Duodenal mucosa (tissue), 2 donors: ENCODE measurements at regions not wholly inside any gene's neighbourhood (a gene's known extent, or its start where the extent isn't known, plus 50 kb on each side); places are given as distances from the start of the nearest gene placed in this dataset.
"Not testable (repeated sequence)": the region's sequence is repeated elsewhere in the genome, so short reads cannot be mapped to it uniquely, and the experiment has no call there.

Experiments used
- H3K27ac ChIP-seq: one replicate; pipeline ENCODE4 v1.7.0; 2013; ENCODE audit warnings: low read depth, low read length
- H3K27me3 ChIP-seq, 2 donors: one replicate each; pipeline ENCODE4 v1.7.0; 2013; ENCODE audit warnings: low read length in 2 of 2, control low read depth in 1 of 2; ENCODE audit not compliant: insufficient read depth in 2 of 2, control insufficient read depth in 1 of 2
- H3K36me3 ChIP-seq, 2 donors: one replicate each; pipeline ENCODE4 v1.7.0; 2013; ENCODE audit warnings: low read length in 2 of 2, control low read depth in 1 of 2; ENCODE audit not compliant: insufficient read depth in 2 of 2, control insufficient read depth in 1 of 2
- H3K4me1 ChIP-seq, 2 donors: one replicate each; pipeline ENCODE4 v1.7.0; 2013; ENCODE audit warnings: low read length in 2 of 2, control low read depth in 1 of 2; ENCODE audit not compliant: insufficient read depth in 2 of 2, control insufficient read depth in 1 of 2
- H3K4me3 ChIP-seq, 2 donors: one replicate each; pipeline ENCODE4 v1.7.0; 2013; ENCODE audit warnings: low read length in 2 of 2, low read depth in 1 of 2
- H3K9ac ChIP-seq, 2 donors: one replicate each; pipeline ENCODE4 v1.7.0; 2013; ENCODE audit warnings: low read length in 2 of 2, low read depth in 1 of 2
- H3K9me3 ChIP-seq, 2 donors: one replicate each; pipeline ENCODE4 v1.7.0; 2013; ENCODE audit warnings: low read length in 2 of 2, control low read depth in 1 of 2; ENCODE audit not compliant: control insufficient read depth in 1 of 2

GRCh38 chr3:105970283-105970682, 101.5 kb upstream of the CBLB start:
- Histone ChIP-seq H3K36me3 (no peaks in the 10 kb centered on the region), H3K27me3 (no peaks in the 10 kb centered on the region), H3K27ac (no peak overlapping the region), H3K9ac (no peak overlapping the region), H3K9me3 (peaks cover 8% of the 10 kb centered on the region in 2 donors), H3K4me1 (no peaks in the 10 kb centered on the region), H3K4me3 (no peak overlapping the region)

- Histone ChIP-seq H3K9ac (no peak overlapping the region), H3K9me3 (peaks cover 8% of the 10 kb centered on the region in 2 donors), H3K4me3 (no peak overlapping the region), H3K4me1 (no peaks in the 10 kb centered on the region), H3K36me3 (no peaks in the 10 kb centered on the region), H3K27me3 (no peaks in the 10 kb centered on the region), H3K27ac (no peak overlapping the region)
These were observed 103.3 kb upstream of the CBLB start for GRCh38 chr3:105972069-105972468.

- Histone ChIP-seq H3K9ac (no peak overlapping the region), H3K9me3 (peaks cover 8% of the 10 kb centered on the region in 2 donors), H3K36me3 (no peaks in the 10 kb centered on the region), H3K4me3 (no peak overlapping the region), H3K4me1 (no peaks in the 10 kb centered on the region), H3K27ac (no peak overlapping the region), H3K27me3 (no peaks in the 10 kb centered on the region)
These were observed 105.6 kb upstream of the CBLB start for GRCh38 chr3:105974381-105974780.

- no peak overlapping the region for H3K4me3 ChIP-seq
- H3K9ac ChIP-seq, result no peak overlapping the region
- no peak overlapping the region for H3K27ac ChIP-seq
- H3K36me3 ChIP-seq, result no peaks in the 10 kb centered on the region
- peaks cover 4 to 5% of the 10 kb centered on the region in 2 donors for H3K9me3 ChIP-seq
- H3K4me1 ChIP-seq, result no peaks in the 10 kb centered on the region
- H3K27me3 ChIP-seq, result no peaks in the 10 kb centered on the region
These were observed 107.4 kb upstream of the CBLB start for GRCh38 chr3:105976196-105976595.

- no peak overlapping the region for H3K9ac ChIP-seq
- H3K27me3 ChIP-seq, result no peaks in the 10 kb centered on the region
- no peak overlapping the region for H3K4me3 ChIP-seq
- H3K36me3 ChIP-seq, result no peaks in the 10 kb centered on the region
- H3K4me1 ChIP-seq, result no peaks in the 10 kb centered on the region
- no peaks in the 10 kb centered on the region for H3K9me3 ChIP-seq
- no peak overlapping the region for H3K27ac ChIP-seq
These were observed 111.1 kb upstream of the CBLB start for GRCh38 chr3:105979961-105980360.

GRCh38 chr3:105982207-105982606, 113.4 kb upstream of the CBLB start:
- no peak overlapping the region for H3K27ac ChIP-seq
- H3K9ac ChIP-seq, result no peak overlapping the region
- no peaks in the 10 kb centered on the region for H3K27me3 ChIP-seq
- no peaks in the 10 kb centered on the region for H3K9me3 ChIP-seq
- no peaks in the 10 kb centered on the region for H3K36me3 ChIP-seq
- H3K4me3 ChIP-seq, result no peak overlapping the region
- no peaks in the 10 kb centered on the region for H3K4me1 ChIP-seq

- Histone ChIP-seq H3K4me3 (no peak overlapping the region), H3K9ac (no peak overlapping the region), H3K4me1 (no peaks in the 10 kb centered on the region), H3K27me3 (no peaks in the 10 kb centered on the region), H3K9me3 (no peaks in the 10 kb centered on the region), H3K36me3 (no peaks in the 10 kb centered on the region), H3K27ac (no peak overlapping the region)
These were observed 116.0 kb upstream of the CBLB start for GRCh38 chr3:105984837-105985236.

- H3K4me1 ChIP-seq, H3K9ac ChIP-seq, H3K4me3 ChIP-seq, H3K9me3 ChIP-seq, H3K36me3 ChIP-seq, H3K27ac ChIP-seq, H3K27me3 ChIP-seq: not testable (repeated sequence)
These were observed 117.5 kb upstream of the CBLB start for GRCh38 chr3:105986343-105986742.

GRCh38 chr3:105987809-105988208, 119.0 kb upstream of the CBLB start:
- no peak overlapping the region for H3K27ac ChIP-seq

GRCh38 chr3:105988540-105989212, 119.9 kb upstream of the CBLB start:
- H3K27ac ChIP-seq, result no peak overlapping the region
- H3K27me3 ChIP-seq, result no peaks in the 10 kb centered on the region
- no peak overlapping the region for H3K4me3 ChIP-seq
- H3K4me1 ChIP-seq, result no peaks in the 10 kb centered on the region
- no peak overlapping the region for H3K9ac ChIP-seq
- no peaks in the 10 kb centered on the region for H3K9me3 ChIP-seq
- H3K36me3 ChIP-seq, result no peaks in the 10 kb centered on the region

More at GRCh38 chr3:105987809-105988208, 119.0 kb upstream of the CBLB start:
- H3K4me3 ChIP-seq, result peak overlapping the region in 1 of 2 donors; percentile 32
- H3K9ac ChIP-seq, result no peak overlapping the region
- H3K36me3 ChIP-seq, result no peaks in the 10 kb centered on the region
- H3K27me3 ChIP-seq, result no peaks in the 10 kb centered on the region
- H3K9me3 ChIP-seq, result no peaks in the 10 kb centered on the region
- no peaks in the 10 kb centered on the region for H3K4me1 ChIP-seq
